ENCODE measurements at regions not wholly inside any gene's neighbourhood (a gene's known extent, or its start where the extent isn't known, plus 50 kb on each side); places are given as distances from the start of the nearest gene placed in this dataset.

DNA sequence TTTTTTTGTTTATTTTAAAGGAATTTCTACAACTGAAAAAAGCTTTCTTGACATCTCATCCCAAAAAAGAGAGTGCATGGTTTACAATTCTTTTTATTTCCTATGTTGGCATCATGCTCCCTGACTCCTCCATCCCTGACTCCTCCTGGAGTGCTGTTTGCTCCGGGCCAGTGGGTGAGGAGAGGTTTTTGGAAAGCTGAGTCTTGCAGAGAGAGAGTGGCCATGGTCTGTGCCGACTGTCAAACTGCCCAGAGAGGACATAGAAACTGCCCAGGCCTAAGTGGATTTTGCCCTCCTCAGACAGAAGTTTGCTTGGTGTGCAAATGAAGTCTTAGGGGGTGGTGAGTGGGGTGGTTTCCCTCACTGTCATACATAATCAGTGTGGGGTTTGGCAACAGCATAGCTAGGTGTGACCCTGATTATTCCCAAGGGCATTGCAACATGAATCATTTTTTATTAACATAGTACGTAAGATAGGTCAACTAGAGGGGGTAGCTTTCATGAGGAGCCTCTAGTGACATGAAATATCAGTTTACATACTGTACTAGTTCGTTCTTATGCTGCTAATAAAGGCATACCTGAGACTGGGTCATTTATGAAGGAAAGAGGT lies 179.8 kb upstream of the UBL3 start:
- ATAC-seq (no peak), DNase-seq (ENCODE audit: low spot score) (no peak)
- TF ChIP-seq RORB (CRISPR knock-in tag; IDR thresholded peaks at IDR 0.05), result no peak
- no peak for TF ChIP-seq ZNF232 (CRISPR knock-in tag; IDR thresholded peaks at IDR 0.05)
- TF ChIP-seq GTF2I (CRISPR knock-in tag; conservative IDR thresholded peaks at IDR 0.05), result no peak
- TF ChIP-seq, protein P1, sequence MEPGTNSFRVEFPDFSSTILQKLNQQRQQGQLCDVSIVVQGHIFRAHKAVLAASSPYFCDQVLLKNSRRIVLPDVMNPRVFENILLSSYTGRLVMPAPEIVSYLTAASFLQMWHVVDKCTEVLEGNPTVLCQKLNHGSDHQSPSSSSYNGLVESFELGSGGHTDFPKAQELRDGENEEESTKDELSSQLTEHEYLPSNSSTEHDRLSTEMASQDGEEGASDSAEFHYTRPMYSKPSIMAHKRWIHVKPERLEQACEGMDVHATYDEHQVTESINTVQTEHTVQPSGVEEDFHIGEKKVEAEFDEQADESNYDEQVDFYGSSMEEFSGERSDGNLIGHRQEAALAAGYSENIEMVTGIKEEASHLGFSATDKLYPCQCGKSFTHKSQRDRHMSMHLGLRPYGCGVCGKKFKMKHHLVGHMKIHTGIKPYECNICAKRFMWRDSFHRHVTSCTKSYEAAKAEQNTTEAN (CRISPR knock-in tag; IDR thresholded peaks at IDR 0.05), result no peak
- TF ChIP-seq ZNF138 (CRISPR knock-in tag; conservative IDR thresholded peaks at IDR 0.05), result no peak
- no peak for TF ChIP-seq CBFB (CRISPR knock-in tag; IDR thresholded peaks at IDR 0.05; ENCODE audit: low read depth)
- TF ChIP-seq, protein P2, sequence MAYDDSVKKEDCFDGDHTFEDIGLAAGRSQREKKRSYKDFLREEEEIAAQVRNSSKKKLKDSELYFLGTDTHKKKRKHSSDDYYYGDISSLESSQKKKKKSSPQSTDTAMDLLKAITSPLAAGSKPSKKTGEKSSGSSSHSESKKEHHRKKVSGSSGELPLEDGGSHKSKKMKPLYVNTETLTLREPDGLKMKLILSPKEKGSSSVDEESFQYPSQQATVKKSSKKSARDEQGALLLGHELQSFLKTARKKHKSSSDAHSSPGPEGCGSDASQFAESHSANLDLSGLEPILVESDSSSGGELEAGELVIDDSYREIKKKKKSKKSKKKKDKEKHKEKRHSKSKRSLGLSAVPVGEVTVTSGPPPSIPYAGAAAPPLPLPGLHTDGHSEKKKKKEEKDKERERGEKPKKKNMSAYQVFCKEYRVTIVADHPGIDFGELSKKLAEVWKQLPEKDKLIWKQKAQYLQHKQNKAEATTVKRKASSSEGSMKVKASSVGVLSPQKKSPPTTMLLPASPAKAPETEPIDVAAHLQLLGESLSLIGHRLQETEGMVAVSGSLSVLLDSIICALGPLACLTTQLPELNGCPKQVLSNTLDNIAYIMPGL (CRISPR knock-in tag; IDR thresholded peaks at IDR 0.05), result no peak
- TF ChIP-seq, protein P3, sequence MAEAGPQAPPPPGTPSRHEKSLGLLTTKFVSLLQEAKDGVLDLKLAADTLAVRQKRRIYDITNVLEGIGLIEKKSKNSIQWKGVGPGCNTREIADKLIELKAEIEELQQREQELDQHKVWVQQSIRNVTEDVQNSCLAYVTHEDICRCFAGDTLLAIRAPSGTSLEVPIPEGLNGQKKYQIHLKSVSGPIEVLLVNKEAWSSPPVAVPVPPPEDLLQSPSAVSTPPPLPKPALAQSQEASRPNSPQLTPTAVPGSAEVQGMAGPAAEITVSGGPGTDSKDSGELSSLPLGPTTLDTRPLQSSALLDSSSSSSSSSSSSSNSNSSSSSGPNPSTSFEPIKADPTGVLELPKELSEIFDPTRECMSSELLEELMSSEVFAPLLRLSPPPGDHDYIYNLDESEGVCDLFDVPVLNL (CRISPR knock-in tag; IDR thresholded peaks at IDR 0.05; ENCODE audit: borderline replicate concordance, low read depth), result no peak
- no peak for TF ChIP-seq MXD4 (CRISPR knock-in tag; IDR thresholded peaks at IDR 0.05; ENCODE audit: borderline replicate concordance)
- H3K27ac Mint-ChIP-seq, result no peak overlapping the region
- ChIA-PET POLR2A (no interaction called here), CTCF (no interaction called here)
- no peaks in the 10 kb centered on the region; the same call in 1 of the 2 replicates for H3K27me3 Mint-ChIP-seq (ENCODE audit: low read depth)
- no peaks in the 10 kb centered on the region for H3K36me3 Mint-ChIP-seq
- H3K9me3 Mint-ChIP-seq, result no peaks in the 10 kb centered on the region
- H3K4me1 Mint-ChIP-seq, result no peaks in the 10 kb centered on the region
- H3K4me3 Mint-ChIP-seq, result no peak overlapping the region

DNA sequence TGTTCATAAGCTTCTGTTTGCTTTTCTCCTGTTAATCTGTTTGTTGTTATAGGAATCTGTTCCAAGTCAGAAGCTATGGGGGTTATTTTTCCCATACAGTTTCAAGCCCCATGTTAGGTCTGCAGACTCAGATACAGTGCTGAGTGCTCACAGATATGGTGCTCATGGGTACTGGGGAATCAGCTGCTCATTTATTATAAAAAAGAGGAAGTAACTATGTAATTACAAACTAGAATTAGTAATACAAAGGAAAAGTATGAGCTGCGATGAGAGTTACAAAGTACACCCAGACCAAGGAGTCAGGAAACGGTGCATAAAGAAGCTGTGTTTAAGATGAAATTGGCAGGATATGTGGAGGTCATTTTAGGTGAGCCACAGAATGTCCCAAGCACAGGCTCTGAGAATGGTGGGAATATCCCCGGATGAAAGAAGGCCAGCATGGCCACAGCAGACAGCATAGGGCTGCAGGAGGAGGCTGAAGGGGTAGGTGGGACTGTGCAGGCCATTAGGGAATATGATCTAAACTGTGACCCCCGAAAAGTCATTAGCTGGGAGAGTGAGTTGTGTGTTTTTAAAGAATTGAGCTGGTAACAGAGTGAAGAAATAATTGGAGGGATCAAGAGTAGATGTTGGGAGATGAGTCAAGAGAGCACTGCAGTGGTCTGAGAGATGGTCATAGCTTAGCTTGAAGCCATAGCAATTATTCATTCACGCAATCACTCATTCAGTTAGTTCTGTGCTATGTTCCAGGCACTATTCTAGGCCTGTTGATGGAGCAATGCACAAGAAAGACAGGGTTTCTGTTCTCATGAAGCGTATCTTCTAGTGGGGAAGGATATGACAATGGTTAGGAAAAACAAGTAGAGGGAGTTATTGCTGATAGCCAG lies 177.4 kb upstream of the UBL3 start:
- Mint-ChIP-seq H3K4me3 (no peak overlapping the region), H3K27me3 (ENCODE audit: low read depth) (no peaks in the 10 kb centered on the region; the same call in 1 of the 2 replicates), H3K9me3 (no peaks in the 10 kb centered on the region), H3K27ac (no peak overlapping the region), H3K36me3 (no peaks in the 10 kb centered on the region), H3K4me1 (no peaks in the 10 kb centered on the region)
- no peak for ATAC-seq
- ChIA-PET CTCF (interaction anchor here (1.0 to 1.5 kb wide), 4 partner anchors 9 to 87 kb away, joined by 3 read pairs; no protein-coding TSS in a partner anchor), POLR2A (interaction anchor here (0.7 kb wide), 1 partner anchor 105 kb away, joined by 3 read pairs; no protein-coding TSS in a partner anchor)
- no peak for TF ChIP-seq ETV6 (CRISPR knock-in tag; IDR thresholded peaks at IDR 0.05)
- TF ChIP-seq EMX1 (CRISPR knock-in tag; IDR thresholded peaks at IDR 0.05), result no peak
- TF ChIP-seq FOXK1 (CRISPR knock-in tag; IDR thresholded peaks at IDR 0.05), result no peak
- TF ChIP-seq, protein P4, sequence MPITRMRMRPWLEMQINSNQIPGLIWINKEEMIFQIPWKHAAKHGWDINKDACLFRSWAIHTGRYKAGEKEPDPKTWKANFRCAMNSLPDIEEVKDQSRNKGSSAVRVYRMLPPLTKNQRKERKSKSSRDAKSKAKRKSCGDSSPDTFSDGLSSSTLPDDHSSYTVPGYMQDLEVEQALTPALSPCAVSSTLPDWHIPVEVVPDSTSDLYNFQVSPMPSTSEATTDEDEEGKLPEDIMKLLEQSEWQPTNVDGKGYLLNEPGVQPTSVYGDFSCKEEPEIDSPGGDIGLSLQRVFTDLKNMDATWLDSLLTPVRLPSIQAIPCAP (CRISPR knock-in tag; IDR thresholded peaks at IDR 0.05), result no peak
- TF ChIP-seq, protein P5, sequence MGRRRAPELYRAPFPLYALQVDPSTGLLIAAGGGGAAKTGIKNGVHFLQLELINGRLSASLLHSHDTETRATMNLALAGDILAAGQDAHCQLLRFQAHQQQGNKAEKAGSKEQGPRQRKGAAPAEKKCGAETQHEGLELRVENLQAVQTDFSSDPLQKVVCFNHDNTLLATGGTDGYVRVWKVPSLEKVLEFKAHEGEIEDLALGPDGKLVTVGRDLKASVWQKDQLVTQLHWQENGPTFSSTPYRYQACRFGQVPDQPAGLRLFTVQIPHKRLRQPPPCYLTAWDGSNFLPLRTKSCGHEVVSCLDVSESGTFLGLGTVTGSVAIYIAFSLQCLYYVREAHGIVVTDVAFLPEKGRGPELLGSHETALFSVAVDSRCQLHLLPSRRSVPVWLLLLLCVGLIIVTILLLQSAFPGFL (CRISPR knock-in tag; IDR thresholded peaks at IDR 0.05; ENCODE audit: borderline replicate concordance), result no peak
- no peak for TF ChIP-seq ZNF423 (CRISPR knock-in tag; IDR thresholded peaks at IDR 0.05)
- no peak for TF ChIP-seq NFE2L1 (CRISPR knock-in tag; IDR thresholded peaks at IDR 0.05)
- TF ChIP-seq, protein P3 (CRISPR knock-in tag; IDR thresholded peaks at IDR 0.05; ENCODE audit: borderline replicate concordance, low read depth), result no peak
- TF ChIP-seq, protein P6, sequence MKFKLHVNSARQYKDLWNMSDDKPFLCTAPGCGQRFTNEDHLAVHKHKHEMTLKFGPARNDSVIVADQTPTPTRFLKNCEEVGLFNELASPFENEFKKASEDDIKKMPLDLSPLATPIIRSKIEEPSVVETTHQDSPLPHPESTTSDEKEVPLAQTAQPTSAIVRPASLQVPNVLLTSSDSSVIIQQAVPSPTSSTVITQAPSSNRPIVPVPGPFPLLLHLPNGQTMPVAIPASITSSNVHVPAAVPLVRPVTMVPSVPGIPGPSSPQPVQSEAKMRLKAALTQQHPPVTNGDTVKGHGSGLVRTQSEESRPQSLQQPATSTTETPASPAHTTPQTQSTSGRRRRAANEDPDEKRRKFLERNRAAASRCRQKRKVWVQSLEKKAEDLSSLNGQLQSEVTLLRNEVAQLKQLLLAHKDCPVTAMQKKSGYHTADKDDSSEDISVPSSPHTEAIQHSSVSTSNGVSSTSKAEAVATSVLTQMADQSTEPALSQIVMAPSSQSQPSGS (CRISPR knock-in tag; IDR thresholded peaks at IDR 0.05; ENCODE audit: borderline replicate concordance, low read depth), result no peak
- TF ChIP-seq, protein P7, sequence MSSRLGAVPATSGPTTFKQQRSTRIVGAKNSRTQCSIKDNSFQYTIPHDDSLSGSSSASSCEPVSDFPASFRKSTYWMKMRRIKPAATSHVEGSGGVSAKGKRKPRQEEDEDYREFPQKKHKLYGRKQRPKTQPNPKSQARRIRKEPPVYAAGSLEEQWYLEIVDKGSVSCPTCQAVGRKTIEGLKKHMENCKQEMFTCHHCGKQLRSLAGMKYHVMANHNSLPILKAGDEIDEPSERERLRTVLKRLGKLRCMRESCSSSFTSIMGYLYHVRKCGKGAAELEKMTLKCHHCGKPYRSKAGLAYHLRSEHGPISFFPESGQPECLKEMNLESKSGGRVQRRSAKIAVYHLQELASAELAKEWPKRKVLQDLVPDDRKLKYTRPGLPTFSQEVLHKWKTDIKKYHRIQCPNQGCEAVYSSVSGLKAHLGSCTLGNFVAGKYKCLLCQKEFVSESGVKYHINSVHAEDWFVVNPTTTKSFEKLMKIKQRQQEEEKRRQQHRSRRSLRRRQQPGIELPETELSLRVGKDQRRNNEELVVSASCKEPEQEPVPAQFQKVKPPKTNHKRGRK (CRISPR knock-in tag; IDR thresholded peaks at IDR 0.05; ENCODE audit: borderline replicate concordance), result no peak
- no peak for TF ChIP-seq ELF4 (CRISPR knock-in tag; IDR thresholded peaks at IDR 0.05; ENCODE audit: low read depth)
- DNase-seq (ENCODE audit: low spot score), result no peak
